HPDE6-E6E7 (cell line): ENCODE measurements at regions not wholly inside any gene's neighbourhood (a gene's known extent, or its start where the extent isn't known, plus 50 kb on each side); places are given as distances from the start of the nearest gene placed in this dataset.
"Not testable (repeated sequence)": the region's sequence is repeated elsewhere in the genome, so short reads cannot be mapped to it uniquely, and the experiment has no call there.

Experiments
- DNase-seq: peaks from one replicate; pipeline ENCODE4 v3.0.0; 2011; ENCODE audit warnings: missing footprints; ENCODE audit errors: extremely low spot score

GRCh38 chr17:77795685-77796084 lies 162.8 kb upstream of the TNRC6C start:
- no peak for DNase-seq

- no peak for DNase-seq
These were observed 162.2 kb upstream of the TNRC6C start for GRCh38 chr17:77796176-77796860.

GRCh38 chr17:77798031-77798430 lies 160.5 kb upstream of the TNRC6C start:
- DNase-seq, result no peak

- DNase-seq, result no peak
These were observed 160.0 kb upstream of the TNRC6C start for GRCh38 chr17:77798481-77798880.

GRCh38 chr17:77800816-77801215 lies 157.7 kb upstream of the TNRC6C start:
- no peak for DNase-seq

GRCh38 chr17:77801545-77802332 lies 156.8 kb upstream of the TNRC6C start:
- DNase-seq, result no peak

- DNase-seq, result no peak
These were observed 156.2 kb upstream of the TNRC6C start for GRCh38 chr17:77802333-77802615.

GRCh38 chr17:77802811-77803220 lies 155.7 kb upstream of the TNRC6C start:
- DNase-seq, result no peak

GRCh38 chr17:77803726-77804125 lies 154.8 kb upstream of the TNRC6C start:
- DNase-seq, result no peak

GRCh38 chr17:77804796-77805426 lies 153.6 kb upstream of the TNRC6C start:
- DNase-seq, result no peak

GRCh38 chr17:77805970-77806369 lies 152.5 kb upstream of the TNRC6C start:
- DNase-seq, result not testable (repeated sequence)

GRCh38 chr17:77807051-77807745 lies 151.3 kb upstream of the TNRC6C start:
- DNase-seq, result no peak

- DNase-seq, result no peak
These were observed 150.6 kb upstream of the TNRC6C start for GRCh38 chr17:77807746-77808441.

- DNase-seq, result no peak
These were observed 149.6 kb upstream of the TNRC6C start for GRCh38 chr17:77808686-77809425.

- no peak for DNase-seq
These were observed 148.7 kb upstream of the TNRC6C start for GRCh38 chr17:77809814-77810213.

- no peak for DNase-seq
These were observed 148.0 kb upstream of the TNRC6C start for GRCh38 chr17:77810536-77810935.

- no peak for DNase-seq
These were observed 147.0 kb upstream of the TNRC6C start for GRCh38 chr17:77811521-77811920.

GRCh38 chr17:77814091-77814772 lies 144.3 kb upstream of the TNRC6C start:
- no peak for DNase-seq

GRCh38 chr17:77815127-77815905 lies 143.2 kb upstream of the TNRC6C start:
- no peak for DNase-seq

- no peak for DNase-seq
These were observed 140.6 kb upstream of the TNRC6C start for GRCh38 chr17:77817953-77818352.
